Right lobe of liver (tissue), 4 donors: ENCODE measurements at regions not wholly inside any gene's neighbourhood (a gene's known extent, or its start where the extent isn't known, plus 50 kb on each side); places are given as distances from the start of the nearest gene placed in this dataset.

ENCODE experiments used
- POLR2A ChIP-seq: fragments of 450-650 bp; IDR thresholded peaks from one replicate; pipeline ENCODE4 v1.6.1; 2017; ENCODE audit warnings: antibody characterized with exemption, mild to moderate bottlenecking
- TF ChIP-seq, protein P1 (sequence below), 4 donors: fragments of 200-600 bp in 3 of 4; fragments of 450-650 bp in 1 of 4; IDR thresholded peaks; one replicate each; pipeline versions ENCODE4 v1.5.1 to v1.8.0; 2016 to 2022; ENCODE audit warnings: antibody characterized with exemption in 4 of 4, mild to moderate bottlenecking in 2 of 4
- donor health status: DM: no; HTN: no; CAD: no.
- donor health status: DM: no; HTN: no; CAD: no.
- donor health status: DM: no; HTN: yes; CAD: no.

DNA sequence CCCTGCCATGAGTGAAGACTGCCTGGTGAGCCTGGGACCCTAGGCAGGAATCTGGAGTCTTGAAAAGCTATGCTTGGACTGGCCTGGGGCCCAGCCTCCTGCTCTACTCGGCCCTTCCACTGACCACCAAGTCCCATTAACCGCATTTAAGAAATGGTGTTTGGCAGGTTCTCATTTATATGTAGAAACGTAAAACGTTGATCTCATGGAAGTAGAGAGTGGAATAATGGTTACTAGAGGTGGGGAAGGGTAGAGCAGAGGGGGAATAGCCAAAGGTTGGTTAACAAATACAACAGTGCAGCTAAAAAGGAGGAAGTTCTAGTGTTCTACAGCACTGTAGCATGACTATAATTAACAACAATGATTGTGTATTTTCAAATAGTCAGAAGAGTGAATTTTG lies 72.9 kb upstream of the EED start:
- TF ChIP-seq, protein P1, sequence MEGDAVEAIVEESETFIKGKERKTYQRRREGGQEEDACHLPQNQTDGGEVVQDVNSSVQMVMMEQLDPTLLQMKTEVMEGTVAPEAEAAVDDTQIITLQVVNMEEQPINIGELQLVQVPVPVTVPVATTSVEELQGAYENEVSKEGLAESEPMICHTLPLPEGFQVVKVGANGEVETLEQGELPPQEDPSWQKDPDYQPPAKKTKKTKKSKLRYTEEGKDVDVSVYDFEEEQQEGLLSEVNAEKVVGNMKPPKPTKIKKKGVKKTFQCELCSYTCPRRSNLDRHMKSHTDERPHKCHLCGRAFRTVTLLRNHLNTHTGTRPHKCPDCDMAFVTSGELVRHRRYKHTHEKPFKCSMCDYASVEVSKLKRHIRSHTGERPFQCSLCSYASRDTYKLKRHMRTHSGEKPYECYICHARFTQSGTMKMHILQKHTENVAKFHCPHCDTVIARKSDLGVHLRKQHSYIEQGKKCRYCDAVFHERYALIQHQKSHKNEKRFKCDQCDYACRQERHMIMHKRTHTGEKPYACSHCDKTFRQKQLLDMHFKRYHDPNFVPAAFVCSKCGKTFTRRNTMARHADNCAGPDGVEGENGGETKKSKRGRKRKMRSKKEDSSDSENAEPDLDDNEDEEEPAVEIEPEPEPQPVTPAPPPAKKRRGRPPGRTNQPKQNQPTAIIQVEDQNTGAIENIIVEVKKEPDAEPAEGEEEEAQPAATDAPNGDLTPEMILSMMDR (IDR thresholded peaks at IDR 0.05) = no peak
- TF ChIP-seq POLR2A = no peak
